Fibroblast of the aortic adventitia (primary cell): ENCODE measurements at regions not wholly inside any gene's neighbourhood (a gene's known extent, or its start where the extent isn't known, plus 50 kb on each side); places are given as distances from the start of the nearest gene placed in this dataset.
"Not testable (repeated sequence)": the region's sequence is repeated elsewhere in the genome, so short reads cannot be mapped to it uniquely, and the experiment has no call there.

Experiments
- DNase-seq: peaks from one replicate; pipeline ENCODE4 v3.0.0-alpha.2; 2010; ENCODE audit warnings: low read depth
- H3K4me3 ChIP-seq: 2 replicates; pipeline ENCODE4 v1.5.1; 2011; ENCODE audit warnings: low read depth, mild to moderate bottlenecking, control low read depth, low read length, moderate library complexity
- TF ChIP-seq, protein P1 (sequence below): IDR thresholded peaks from 2 replicates; pipeline ENCODE4 v1.5.1; 2011; ENCODE audit warnings: mild to moderate bottlenecking, low read length, control low read depth, inconsistent platforms; ENCODE audit not compliant: insufficient read depth

DNA sequence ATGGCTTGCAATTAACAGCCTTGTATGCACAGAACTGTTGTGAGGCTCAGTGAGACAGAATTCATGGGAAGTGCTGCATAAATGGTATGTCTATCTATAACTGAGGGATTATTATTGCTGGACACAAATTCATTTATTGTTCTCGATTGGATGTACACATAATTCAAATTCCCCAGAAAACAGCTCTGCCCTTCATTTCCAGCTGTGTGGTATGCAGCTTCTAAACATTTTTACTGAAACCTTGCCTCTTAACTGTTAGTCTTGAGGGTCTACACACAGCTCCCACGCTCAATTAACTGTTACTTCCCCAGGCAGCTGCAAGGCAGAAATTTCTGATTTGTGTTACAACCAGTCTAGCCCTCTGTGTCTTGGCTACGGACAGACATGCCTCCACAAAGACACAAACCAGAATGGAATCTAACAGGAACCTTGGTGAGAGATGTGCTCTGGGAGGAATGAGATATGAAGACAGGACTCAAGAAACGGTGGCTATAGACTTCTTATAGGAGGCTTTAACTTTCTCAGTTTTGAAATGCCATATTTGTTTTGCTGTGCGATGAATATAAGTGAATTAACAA is 139.7 kb upstream of the TBL1XR1 start:
- no peak for DNase-seq
- TF ChIP-seq, protein P1, sequence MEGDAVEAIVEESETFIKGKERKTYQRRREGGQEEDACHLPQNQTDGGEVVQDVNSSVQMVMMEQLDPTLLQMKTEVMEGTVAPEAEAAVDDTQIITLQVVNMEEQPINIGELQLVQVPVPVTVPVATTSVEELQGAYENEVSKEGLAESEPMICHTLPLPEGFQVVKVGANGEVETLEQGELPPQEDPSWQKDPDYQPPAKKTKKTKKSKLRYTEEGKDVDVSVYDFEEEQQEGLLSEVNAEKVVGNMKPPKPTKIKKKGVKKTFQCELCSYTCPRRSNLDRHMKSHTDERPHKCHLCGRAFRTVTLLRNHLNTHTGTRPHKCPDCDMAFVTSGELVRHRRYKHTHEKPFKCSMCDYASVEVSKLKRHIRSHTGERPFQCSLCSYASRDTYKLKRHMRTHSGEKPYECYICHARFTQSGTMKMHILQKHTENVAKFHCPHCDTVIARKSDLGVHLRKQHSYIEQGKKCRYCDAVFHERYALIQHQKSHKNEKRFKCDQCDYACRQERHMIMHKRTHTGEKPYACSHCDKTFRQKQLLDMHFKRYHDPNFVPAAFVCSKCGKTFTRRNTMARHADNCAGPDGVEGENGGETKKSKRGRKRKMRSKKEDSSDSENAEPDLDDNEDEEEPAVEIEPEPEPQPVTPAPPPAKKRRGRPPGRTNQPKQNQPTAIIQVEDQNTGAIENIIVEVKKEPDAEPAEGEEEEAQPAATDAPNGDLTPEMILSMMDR, result no peak
- H3K4me3 ChIP-seq, result no peak overlapping the region

DNA sequence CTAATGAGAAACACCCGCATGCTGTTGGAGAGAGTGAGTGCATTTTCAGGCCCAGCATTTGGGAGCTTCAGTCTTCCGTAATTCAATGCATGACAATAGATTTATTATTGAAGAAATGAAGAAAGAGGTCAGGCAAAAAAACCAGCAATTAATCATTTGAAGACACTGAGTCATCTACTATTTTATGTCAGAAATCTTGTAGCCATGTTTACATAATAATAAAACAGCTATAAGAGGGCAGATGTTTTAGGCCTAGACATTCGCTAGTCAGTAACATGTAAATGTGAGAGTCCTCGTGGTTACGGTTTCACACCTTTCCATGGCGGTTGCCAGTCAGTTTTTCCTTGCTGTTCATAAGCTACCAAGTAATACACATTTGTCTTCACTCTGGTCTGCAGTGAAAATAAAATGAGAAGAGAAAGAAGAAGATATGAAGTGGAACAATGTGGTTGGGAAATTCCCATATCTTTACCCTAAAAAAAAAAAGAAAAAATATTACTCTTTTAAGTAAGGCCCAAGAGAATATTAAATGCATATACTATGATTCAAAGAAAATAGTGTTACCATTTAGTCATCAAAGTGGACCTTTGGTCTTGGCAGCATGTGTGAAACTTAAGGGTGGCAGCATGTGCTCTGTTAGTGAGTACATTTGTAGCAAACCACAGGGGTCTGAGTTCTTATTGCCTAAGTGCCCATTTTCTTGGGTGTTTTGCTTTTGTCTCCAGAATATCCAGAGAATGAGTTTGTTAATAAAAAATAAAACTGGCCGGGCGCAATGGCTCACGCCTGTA is 140.5 kb upstream of the TBL1XR1 start:
- H3K4me3 ChIP-seq, result no peak overlapping the region
- DNase-seq, result peak; percentile 91
- TF ChIP-seq, protein P1, result no peak

DNA sequence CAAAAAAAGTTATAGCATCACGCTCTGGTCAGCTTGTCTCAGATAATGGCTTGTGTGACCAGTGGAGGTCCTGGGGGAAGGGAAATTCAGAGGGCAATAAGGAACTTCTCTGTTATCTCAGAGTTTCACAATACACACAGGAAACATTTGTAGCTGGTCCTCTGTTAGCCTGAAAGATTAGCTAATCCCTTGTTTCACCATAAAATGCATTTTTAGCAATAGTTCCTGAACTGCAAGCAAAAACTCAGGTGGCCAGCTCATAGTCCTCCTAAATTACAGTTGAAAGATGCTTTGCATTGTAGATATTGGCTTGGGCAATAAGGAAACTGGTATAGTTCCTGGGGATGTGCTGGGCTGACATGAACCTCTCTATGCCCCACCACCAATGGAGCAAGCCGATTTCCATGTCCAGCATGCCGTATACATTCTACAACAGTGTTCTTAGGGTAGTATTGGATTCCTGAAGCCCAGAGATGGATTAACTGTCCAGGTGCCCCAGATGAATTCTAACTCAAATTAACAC is 141.5 kb upstream of the TBL1XR1 start:
- H3K4me3 ChIP-seq, result no peak overlapping the region
- peak; percentile 91 for DNase-seq

DNA sequence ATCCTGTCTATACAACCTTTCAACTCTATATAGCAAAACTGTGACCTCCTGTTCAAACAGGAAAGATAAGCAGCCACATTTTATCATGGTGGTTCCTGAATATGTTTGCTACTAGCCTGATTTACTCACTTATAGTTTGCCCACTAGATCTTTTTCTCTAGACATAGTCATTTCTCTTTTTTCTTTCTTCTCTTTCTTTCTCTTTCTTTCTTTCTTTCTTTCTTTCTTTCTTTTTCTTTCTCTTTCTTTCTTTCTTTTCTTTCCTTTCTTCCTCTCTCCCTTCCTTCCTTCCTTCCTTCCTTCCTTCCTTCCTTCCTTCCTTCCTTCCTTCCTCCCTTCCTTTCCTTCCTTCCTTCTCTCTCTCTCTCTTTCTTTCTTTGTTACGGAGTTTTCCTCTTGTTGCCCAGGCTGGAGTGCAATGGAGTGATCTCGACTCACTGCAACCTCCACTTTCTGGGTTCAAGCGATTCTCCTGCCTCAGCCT is 142.0 kb upstream of the TBL1XR1 start:
- not testable (repeated sequence) for H3K4me3 ChIP-seq, DNase-seq

More for the DNA sequence above, 141.5 kb upstream of the TBL1XR1 start:
- TF ChIP-seq, protein P1, result no peak

DNA sequence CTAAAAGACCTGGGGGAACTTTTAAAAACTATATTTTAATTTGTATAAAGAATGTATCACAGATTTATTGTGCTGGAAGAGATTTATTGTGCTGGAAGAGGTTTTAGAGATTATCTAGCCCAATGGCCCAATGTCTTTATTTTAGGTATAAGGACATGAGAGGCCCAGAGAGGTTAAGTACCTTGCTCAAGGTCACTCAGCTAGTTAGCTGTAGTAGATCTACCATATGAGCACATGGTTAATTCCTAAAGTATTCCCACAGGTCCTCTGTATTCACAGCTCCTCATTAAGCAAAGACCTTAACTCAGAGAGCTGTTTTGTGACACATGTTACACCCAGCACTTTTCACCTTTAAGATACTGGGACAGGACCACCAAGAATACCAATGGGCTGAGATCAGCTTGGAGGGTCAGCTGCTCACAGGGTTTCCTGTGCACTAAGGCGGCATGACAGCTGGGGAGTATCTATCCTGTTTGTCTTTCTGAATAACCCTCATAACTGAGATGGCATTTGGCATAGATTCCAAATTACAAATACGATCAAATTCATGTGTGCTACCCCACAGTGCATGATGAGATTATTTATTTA is 143.1 kb upstream of the TBL1XR1 start:
- TF ChIP-seq, protein P1, result no peak
- no peak for DNase-seq
- H3K4me3 ChIP-seq, result no peak overlapping the region

DNA sequence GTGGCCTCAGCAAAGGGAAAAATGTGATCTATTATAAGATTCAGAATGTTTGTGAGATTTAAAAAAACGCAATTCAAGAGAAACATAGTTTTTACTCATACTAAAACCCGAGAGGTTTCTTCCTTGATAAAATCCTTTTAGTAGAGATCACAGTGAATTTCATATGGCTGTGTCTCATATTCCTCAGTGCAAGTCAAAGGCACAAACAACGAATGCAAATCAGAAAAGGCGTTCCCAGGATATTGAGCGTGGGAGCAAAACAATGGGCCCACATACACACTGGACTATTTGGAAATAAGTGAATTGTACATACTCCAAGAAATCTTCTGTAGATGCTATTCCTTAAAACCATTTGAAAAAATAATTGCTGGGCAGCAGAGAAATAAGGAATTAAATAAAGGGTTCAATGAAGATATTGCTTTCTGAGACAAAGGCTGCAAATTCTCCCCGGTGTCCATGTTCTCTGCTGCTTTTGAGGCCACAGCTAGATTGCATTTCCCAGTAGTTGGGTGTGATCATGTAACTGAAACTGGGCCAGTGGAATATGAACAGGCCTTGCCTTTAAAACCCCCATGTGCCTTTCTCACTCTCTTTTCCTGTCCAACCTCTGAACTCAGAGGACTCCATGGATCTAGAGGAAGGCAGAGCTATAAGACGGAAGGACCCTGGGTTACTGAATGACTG is 144.6 kb upstream of the TBL1XR1 start:
- H3K4me3 ChIP-seq, result no peak overlapping the region
- DNase-seq, result peak; percentile 70
- TF ChIP-seq, protein P1, result no peak
